ENCODE measurements at regions not wholly inside any gene's neighbourhood (a gene's known extent, or its start where the extent isn't known, plus 50 kb on each side); places are given as distances from the start of the nearest gene placed in this dataset.

DNA sequence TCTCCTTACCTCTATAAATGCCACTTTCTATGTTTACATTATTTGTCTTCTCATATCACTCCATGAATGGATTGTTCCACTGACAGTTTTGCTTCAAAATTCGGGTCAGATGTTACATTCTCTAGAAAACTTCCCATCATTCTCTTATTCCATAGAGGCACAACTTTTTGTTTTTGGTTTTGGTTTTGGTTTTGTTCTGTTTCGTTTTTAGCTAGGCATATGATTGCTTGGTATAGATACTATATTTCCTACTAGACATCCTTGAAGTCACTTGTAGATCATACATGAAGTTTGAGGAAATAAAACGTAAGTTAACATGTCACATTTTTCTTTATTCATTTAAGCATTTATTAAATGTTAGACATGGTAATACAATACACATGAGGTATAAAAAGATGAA is 961.0 kb downstream of the PCDH18 start:
- TF ChIP-seq, protein P1, sequence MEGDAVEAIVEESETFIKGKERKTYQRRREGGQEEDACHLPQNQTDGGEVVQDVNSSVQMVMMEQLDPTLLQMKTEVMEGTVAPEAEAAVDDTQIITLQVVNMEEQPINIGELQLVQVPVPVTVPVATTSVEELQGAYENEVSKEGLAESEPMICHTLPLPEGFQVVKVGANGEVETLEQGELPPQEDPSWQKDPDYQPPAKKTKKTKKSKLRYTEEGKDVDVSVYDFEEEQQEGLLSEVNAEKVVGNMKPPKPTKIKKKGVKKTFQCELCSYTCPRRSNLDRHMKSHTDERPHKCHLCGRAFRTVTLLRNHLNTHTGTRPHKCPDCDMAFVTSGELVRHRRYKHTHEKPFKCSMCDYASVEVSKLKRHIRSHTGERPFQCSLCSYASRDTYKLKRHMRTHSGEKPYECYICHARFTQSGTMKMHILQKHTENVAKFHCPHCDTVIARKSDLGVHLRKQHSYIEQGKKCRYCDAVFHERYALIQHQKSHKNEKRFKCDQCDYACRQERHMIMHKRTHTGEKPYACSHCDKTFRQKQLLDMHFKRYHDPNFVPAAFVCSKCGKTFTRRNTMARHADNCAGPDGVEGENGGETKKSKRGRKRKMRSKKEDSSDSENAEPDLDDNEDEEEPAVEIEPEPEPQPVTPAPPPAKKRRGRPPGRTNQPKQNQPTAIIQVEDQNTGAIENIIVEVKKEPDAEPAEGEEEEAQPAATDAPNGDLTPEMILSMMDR (IDR thresholded peaks at IDR 0.05): no peak
- TF ChIP-seq EZH2 (IDR thresholded peaks at IDR 0.05) (no peak), EZH2phosphoT487 (IDR thresholded peaks at IDR 0.05) (no peak)
